Hippocampal formation (tissue), 2 donors: ENCODE measurements at regions not wholly inside any gene's neighbourhood (a gene's known extent, or its start where the extent isn't known, plus 50 kb on each side); places are given as distances from the start of the nearest gene placed in this dataset.
"Not testable (repeated sequence)": the region's sequence is repeated elsewhere in the genome, so short reads cannot be mapped to it uniquely, and the experiment has no call there.

Experiments used
- DNase-seq, 2 donors: peaks; one replicate each; lab custom pipeline; 2025; lab: John Stamatoyannopoulos, UW

DNA sequence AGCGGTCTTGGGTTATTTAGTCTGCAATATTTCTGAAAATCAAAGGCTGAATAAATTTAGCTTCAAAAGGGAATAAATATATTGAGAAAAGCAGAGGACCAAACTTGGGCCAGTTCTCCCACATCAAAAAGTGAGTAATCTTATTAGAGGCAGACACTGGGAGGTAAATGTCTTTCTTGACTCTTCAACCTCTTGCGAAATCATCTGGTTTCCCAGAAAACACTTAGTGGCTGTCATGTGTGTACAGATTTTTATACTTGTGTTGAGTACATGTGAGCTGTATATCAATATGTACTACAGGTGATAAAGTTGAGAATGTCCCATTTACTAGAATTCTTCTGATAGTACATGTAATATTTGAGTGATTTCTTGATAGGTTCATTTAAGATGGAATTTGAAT, 454.9 kb downstream of the PRR16 start:
- no peak for DNase-seq

DNA sequence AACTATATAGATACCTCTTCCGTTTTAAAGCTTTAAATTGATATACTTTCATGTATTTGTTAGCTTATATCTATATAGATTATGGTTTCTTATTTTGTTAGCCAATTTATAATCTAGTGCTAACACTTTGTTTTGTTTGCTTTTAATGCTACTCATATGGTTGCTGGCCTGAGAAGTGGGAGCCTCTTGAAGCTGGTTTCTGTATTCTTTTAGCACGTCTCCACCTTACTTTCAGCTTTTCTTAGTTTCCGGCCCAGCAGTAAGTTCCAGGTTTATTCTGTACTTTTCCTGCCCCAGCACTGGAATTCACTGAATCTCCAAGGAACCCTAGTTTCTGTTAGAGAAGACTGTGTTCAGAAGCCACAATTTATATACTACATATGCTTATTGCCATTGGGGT, 458.9 kb downstream of the PRR16 start:
- no peak for DNase-seq

DNA sequence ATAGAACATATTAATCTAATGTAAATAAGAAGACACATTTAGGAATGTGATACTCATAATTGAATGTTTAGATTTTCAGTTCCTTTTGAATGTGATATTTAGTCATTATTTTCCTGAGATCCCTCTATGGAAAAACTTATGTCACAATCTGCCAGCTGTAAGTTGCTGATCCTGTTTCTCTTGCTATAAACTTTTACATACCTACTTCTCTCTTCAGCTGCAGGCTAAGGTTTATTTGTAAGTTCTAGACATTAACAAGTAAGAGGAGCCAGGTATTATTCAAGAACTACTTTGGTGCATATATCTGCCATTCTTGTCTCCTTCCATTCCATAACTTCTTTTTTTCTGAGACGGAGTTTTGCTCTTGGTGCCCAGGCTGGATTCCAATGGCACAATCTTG, 462.4 kb downstream of the PRR16 start:
- DNase-seq = no peak

DNA sequence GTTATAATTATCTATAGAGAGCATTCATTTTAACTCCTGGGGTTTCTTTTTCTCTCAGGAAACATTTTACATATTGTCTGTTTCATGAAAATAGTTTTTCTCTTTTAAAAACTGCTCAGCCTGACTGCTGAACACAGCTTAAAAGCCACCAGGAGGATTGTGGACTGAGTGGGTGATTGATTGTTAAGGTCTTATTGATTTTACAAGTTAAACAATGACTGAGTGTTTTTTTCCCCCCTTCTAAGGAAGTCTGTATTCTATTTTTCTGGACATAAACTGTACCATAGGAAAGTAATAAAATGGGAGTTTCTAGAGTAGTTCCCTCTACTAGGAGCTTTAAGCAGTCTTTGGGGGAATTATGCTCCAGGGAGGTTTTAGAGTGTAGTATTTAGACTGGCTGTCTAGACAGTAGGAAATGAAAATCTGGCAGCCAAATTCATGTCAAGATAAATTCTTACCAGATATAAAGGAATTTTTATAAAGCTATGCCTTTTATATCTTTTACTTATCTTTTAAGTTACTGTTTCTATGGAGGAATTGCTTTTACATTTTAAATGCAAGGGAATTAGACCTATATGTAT, 463.9 kb downstream of the PRR16 start:
- no peak for DNase-seq

DNA sequence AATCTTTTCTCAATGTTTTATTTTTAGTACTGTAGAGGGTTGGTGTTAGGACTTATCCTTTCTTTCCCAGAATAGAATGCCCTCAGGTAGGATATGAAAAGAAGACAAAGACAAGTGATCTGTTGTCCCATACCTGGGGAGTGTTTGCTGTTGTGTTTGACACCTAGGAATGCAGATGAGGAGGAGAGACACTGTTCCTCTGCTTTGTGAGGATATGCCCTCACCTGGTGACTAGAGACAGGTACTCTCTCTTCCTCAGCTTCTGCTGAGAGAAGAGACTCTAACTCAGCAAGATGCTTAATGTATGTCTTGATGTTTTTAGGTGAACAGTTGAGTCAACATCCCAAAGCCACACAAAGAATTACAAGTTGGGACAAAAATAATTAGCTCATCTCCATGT, 468.4 kb downstream of the PRR16 start:
- no peak for DNase-seq

DNA sequence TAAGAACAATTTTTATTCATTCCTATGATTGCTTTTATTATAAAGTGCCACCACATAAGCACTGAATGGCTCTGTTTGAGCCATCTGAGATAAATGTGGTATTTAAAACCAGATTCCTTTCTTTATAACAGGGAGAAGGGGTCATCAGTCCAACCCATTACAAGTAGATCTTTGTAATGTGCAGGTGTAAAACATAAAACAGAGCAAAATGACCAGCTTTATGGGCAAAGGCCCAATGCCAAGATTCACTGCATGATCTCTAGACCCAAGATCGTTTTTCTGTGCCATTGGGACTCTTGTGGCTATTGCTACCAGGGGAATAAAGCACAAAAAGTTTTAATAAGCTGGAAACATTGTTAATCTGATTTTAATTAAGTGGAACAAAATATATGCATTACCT, 469.9 kb downstream of the PRR16 start:
- no peak for DNase-seq

DNA sequence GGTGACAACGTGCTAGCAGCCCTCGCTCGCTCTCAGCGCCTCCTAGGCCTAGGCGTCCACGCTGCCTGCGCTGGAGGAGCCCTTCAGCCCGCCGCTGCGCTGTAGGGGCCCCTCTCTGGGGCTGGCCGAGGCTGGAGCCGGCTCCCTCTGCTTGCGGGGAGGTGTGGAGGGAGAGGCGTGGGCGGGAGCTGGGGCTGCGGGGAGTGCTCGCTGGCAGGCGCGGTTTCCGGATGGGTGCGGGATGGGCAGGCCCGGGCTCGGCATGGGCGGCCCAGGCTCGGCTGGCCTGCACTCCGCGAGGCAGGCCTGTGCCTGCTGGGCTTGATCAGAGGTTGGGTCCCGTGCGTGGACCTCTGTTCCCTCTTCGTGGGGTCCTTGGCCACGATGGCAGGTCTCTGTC, 472.6 kb downstream of the PRR16 start:
- no peak for DNase-seq

DNA sequence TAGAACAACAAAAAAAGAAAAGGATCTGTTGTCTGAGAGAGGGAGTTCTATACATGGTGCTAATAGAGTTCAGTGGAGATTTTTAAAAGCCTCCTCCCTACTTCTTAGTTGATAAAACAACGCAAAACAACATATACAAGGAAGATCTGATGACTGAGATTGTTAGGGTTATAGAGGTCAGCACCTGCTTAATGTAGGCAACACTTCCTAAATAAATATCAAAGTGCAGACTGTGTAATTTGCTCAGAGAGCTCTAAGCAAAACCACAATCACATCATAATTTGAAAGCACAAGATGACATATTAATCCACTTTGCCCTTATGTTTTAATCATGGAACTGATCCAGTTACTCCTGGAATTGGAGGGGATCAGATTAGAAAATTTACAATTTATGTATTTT, 474.5 kb downstream of the PRR16 start:
- DNase-seq = no peak

DNA sequence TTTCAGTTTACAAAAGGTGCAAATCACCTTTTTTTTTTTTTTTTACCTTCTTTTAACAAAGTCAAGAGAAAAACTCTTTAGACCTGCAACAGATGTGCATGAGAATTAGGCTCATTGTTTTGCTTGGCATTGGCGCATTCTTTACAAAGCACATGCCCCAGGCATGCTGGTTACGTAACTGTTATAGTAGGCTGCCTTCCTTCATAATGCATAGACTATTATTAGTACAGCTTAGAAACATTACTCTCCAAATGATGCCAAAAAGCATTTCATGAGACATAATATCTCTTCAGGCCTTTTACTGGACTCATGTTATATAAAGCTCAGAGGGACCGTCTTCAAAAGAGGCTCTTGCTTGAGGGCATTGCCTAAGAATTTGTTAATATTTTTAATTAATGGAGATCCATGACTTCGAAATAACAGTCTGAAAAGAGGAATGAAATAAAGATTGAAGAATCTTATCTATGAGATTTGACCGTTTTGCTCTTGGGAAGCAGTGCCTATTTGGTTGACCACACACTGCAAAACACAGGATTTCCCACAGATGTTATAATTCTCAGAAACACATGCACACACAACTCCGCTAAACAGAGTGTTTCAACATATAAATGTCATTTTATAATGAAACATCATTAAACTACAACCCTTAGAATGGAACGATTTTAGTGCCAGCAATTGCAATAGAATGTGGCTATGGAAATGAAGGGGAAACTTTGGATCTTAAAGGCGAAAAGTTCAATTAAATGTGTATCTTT, 478.7 kb downstream of the PRR16 start:
- DNase-seq = no peak

DNA sequence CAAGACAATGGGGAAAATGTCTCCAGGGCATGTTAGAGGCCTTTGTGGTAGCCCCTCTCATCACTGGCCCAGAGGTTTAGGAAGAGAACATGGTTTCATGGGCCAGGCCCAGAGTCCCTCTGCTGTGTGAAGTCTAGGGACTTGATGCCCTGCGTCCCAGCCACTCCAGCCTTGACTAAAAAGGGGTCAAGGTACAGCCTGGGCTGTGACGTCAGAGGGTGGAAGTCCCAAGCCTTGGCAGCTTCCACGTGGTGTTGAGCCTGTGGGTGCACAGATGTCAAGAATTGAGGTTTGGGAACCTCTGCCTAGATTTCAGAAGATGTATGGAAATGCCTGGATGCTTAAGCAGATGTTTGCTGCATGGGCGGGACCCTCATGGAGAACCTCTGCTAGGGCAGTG, 485.5 kb downstream of the PRR16 start:
- DNase-seq = not testable (repeated sequence)

DNA sequence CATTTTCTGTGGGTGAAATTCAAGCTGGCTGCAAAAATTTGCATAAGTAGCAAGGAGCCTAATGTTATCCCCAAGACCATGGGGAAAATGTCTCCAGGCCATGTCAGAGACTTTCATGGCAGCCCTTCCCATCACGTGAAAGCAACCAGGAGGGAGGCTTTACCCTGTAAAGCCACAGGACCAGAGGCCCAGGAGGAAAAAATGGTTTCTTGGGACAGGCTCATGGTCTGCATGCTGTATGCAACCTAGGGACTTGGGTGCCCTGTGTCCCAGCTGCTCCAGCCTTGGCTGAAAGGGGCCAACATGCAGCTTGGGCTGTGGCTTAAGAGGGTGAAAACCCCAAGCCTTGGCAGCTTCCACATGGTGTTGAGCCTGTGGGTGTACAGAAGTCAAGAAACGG, 489.3 kb downstream of the PRR16 start:
- not testable (repeated sequence) for DNase-seq

DNA sequence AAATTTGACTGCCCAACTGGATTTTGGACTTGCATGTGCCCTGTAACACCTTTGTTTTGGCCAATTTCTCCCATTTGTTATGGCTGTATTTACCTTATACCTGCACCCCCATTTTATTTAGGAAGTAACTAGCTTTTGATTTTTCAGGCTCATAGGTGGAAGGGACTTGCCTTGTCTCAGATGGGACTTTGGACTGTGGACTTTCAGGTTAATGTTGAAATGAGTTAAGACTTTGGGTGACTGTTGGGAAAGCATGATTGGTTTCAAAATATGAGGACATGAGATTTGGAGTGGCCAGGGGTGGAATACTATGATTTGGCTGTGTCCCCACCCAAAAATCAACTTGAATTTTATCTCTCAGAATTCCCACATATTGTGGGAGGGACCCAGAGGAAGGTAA, 490.2 kb downstream of the PRR16 start:
- no peak for DNase-seq

DNA sequence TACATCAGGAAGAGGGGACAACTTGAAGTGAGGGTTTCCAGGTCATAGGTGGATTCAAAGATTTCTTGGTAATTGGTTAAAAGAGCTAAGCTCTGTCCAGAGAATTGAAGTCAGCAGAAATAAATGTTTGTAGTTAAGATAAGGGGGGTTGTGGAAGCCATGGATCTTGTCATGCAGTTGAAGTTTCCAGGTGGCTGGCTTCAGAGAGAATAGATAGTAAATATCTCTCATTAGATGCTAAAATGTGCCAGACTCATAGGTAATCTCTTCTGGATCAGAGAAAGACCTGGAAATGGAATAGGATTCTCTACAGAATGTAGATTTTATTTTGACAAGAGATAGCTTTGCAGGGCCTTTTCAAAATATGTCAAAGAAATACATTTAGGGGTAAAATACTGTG, 491.7 kb downstream of the PRR16 start:
- no peak for DNase-seq

DNA sequence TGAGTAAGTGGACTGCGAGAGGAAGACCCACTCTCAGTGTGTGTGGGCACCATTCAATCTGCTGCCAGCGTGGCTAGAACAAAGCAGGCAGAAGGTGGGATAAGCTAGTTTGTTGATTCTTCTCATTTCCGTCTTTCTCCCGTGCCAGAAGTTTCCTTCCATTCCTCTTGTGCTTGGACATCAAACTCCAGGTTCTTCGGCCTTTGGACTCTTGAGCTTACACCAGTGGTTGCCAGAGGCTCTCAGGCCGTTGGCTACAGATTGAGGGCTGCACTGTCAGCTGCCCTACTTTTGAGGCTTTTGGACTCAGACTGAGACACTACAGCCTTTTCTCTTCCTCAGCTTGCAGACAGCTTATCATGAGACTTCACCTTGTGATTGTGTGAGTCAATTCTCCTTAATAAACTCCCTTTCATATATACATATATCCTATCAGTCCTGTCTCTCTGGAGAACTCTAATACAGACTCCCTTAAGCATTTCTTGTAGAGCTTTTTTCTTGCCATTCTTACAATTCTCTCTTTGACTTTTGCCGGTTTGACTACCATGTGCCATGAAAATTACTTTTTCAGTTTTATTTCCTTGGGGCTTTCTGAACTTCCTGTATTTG, 494.9 kb downstream of the PRR16 start:
- DNase-seq = no peak

DNA sequence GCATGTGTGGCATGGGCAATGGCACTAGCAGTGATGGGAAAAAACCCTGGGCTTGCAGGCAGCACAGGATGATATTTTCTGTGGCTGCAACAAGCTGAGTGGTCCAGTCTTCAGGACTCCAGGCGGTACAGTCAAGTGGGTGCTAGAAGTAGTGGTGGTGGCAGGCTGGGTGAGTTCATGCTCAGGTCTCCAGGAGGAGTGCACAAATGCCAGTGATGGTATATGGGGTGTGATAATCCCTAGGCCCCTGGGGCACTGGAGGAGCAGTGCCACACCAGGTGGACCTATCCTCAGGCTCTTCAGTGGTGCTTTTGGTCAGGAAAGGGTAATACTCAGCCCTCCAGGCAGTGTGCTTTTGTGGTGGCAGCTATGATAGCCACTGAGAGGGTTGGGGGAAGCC, 496.4 kb downstream of the PRR16 start:
- DNase-seq = no peak

DNA sequence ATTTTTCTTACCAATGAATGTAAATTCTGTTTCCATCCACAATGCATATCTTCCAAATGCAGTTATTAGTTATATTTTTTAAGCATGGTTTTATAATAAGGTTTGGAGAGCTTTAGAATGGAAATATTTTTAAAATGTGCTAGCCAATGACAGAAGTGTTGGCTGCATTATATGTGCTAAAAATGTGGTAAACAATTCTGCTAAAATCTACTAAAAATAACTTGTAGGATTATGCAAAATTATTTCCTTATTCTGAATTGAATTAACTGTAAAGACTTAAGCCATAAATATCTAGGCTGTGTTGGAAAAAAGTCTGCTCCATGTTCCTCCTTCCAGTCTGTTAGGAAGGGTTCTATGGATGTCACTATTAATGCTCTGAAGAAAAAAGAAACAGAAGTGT, 503.3 kb downstream of the PRR16 start:
- no peak for DNase-seq

DNA sequence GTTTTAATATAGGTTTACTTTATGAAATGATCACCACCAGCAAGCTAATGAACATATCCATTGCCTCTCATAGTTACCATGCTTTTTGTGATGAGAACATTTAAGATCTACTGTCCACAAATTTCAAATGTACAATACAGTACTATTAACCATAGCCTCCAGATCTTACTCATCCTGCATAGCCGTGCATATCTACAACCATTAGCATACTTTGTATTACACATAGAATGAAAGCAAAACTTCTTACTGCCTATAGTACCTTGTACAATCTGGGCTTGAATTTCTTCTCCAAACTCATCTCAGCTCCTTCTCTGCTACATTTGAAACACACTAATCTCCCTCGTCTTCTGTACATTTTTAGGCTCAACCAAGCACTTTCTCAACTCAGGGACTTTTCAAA, 510.6 kb downstream of the PRR16 start:
- no peak for DNase-seq

DNA sequence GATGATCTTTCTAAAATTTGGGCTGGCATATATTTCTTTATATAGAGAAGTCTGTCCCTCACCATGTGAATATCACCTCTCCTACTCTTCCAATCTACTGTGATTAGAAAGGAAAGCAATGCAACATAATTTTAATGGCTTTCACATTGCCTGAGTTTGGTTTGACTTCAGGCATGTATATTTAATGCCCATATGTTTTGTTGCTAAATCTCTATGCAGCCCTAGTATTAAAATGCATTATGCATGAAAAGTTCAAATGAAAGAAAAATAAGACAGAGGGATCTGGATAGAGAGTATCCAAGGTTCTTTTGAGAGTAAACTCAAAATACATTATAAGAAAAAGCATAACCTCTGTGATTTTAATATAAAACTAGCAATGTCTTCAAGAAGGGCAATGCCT, 518.3 kb downstream of the PRR16 start:
- DNase-seq = no peak

DNA sequence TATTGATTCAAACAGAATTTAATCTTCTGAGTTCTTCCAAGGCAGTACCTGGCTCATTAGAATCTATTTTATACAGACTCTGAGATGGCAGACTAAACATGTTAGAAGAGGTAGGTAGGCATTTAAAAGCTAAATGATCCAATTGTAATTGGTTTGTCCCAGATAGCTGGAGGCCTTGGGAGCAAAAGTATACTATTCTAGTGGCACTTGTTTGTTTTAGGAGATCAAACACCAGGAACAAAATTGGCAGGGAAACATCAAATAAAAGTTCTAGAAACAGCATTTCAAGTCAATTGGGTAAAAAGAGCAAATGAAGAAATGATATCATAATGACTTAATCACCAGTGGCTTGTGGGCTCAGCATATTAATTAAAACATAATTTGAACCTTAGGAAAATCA, 521.4 kb downstream of the PRR16 start:
- no peak for DNase-seq

DNA sequence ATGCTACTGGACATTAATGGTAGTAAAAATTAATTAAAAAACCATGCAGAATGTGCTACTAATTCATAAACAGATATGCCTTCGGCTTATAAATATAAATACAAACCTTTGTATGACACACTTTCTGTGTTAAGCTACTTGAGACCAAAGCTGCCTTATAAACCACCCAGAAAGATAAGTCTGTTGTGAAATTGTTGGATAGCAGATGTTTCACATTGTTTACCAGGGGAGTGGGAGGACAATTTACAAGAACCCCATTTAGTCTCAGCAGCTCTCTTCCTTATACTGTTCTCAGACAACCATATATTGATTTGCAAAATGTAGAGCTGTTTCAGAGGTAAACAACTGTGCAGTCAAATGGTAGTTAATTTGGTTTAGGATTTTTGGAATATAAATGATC, 524.4 kb downstream of the PRR16 start:
- DNase-seq = no peak

DNA sequence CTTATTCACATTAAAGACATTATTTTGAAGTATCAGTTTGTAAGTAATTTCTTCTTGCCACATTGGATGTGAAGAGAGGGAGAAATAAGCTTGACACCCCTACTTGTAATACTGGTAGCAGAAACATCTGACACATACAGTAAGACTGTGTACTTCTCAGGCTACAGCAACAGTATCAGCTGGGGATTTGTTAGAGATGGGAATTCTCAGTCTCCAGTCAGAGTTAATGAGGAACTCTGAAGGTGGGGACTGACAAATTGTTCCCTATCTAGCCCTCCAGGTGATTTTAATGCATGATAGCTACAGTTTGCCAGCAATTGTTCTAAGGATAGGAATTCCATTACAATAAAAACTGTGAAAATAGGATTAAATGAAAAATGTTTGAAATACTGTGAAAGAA, 524.8 kb downstream of the PRR16 start:
- DNase-seq = no peak

DNA sequence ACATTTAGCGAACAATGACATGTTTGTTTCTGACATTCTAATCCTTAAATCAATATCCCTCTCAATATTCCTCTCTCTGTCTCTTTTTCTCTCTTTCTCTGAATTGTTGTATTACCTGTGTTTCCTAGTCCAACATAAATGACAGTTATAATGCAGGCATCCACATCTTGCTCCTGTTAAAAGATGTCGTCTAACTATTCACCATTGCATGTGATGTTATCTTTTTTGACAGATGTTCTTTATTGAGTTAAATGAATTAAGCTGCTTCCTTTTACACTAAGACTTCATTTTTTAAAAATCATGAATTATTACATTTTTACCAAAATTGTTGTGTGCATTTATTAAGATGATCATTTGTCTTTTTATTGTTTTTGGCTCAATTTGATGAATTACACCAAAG, 527.5 kb downstream of the PRR16 start:
- DNase-seq = no peak

DNA sequence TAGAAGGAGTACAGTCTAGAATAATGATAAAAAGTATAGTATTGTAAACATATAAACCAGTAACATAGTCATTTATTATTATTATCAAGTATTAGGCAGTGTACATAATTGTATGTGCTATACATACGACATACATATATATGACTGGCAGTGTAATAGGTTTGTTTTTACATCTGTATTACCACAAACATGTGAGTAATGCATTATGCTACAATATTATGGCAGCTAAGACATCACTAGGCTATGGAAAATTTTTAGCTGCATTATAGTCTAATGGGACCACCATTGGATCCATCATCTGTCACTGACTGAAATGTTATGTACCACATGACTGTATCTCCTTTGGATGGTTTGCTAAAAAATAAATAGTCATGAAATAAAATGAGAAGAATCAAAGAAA, 530.0 kb downstream of the PRR16 start:
- DNase-seq = no peak

DNA sequence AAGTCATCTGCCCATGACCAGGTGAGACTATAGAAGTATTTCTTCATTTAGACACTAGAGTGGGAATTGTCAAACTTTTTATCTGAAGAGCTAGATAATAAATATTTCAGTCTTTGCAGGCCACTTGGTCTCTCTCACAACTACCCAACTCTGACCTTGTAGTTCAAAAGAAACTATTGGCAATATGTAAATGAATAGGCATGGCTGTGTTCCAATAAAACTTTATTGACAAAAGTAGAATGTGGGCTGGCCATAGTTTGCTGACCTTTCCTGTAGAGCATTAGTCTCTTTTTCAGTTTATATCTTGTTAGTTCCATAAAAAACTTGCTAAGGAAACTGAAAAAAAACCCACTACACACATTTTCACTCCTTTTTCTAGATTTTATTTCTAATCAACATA, 535.5 kb downstream of the PRR16 start:
- no peak for DNase-seq
